ENCODE measurements at regions not wholly inside any gene's neighbourhood (a gene's known extent, or its start where the extent isn't known, plus 50 kb on each side); places are given as distances from the start of the nearest gene placed in this dataset.

- TF ChIP-seq, protein P1, sequence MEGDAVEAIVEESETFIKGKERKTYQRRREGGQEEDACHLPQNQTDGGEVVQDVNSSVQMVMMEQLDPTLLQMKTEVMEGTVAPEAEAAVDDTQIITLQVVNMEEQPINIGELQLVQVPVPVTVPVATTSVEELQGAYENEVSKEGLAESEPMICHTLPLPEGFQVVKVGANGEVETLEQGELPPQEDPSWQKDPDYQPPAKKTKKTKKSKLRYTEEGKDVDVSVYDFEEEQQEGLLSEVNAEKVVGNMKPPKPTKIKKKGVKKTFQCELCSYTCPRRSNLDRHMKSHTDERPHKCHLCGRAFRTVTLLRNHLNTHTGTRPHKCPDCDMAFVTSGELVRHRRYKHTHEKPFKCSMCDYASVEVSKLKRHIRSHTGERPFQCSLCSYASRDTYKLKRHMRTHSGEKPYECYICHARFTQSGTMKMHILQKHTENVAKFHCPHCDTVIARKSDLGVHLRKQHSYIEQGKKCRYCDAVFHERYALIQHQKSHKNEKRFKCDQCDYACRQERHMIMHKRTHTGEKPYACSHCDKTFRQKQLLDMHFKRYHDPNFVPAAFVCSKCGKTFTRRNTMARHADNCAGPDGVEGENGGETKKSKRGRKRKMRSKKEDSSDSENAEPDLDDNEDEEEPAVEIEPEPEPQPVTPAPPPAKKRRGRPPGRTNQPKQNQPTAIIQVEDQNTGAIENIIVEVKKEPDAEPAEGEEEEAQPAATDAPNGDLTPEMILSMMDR (conservative IDR thresholded peaks at IDR 0.05; ENCODE audit: low read length) = no peak
- no peak for TF ChIP-seq EZH2phosphoT487 (IDR thresholded peaks at IDR 0.05; ENCODE audit: borderline replicate concordance)
- Histone ChIP-seq H3K9ac (ENCODE audit: low read depth, low read length, poor library complexity, severe bottlenecking) (no peak overlapping the region), H2AFZ (ENCODE audit: low read length) (no peak overlapping the region), H4K20me1 (ENCODE audit: insufficient read depth, low read length, poor library complexity, severe bottlenecking) (no peaks in the 10 kb centered on the region), H3K4me2 (ENCODE audit: low read depth, low read length, poor library complexity, severe bottlenecking) (no peak overlapping the region), H3K27me3 (ENCODE audit: insufficient read depth, low read length, poor library complexity, severe bottlenecking) (no peaks in the 10 kb centered on the region), H3K79me2 (ENCODE audit: insufficient read depth, low read length) (no peaks in the 10 kb centered on the region), H3K9me2 (replicated peaks; ENCODE audit: low read depth, low read length) (no peaks in the 10 kb centered on the region), H3K9me3 (ENCODE audit: insufficient read depth, low read depth, low read length) (no peaks in the 10 kb centered on the region), H3F3A (ENCODE audit: low read depth) (no peaks in the 10 kb centered on the region), H3K4me3 (ENCODE audit: low read length, poor library complexity, severe bottlenecking) (no peak overlapping the region), H3K36me3 (ENCODE audit: insufficient read depth, low read length) (no peaks in the 10 kb centered on the region), H3K4me1 (ENCODE audit: insufficient read depth, low read length, poor library complexity, severe bottlenecking) (no peaks in the 10 kb centered on the region)
These were observed 291.1 kb upstream of the TUT7 start for GRCh38 chr9:86645303-86645702.

GRCh38 chr9:86644675-86645034 lies 290.4 kb upstream of the TUT7 start:
- Histone ChIP-seq H3K4me2 (ENCODE audit: low read depth, low read length, poor library complexity, severe bottlenecking) (no peak overlapping the region), H3K4me3 (ENCODE audit: low read length, poor library complexity, severe bottlenecking) (no peak overlapping the region), H3F3A (ENCODE audit: low read depth) (no peaks in the 10 kb centered on the region), H3K27me3 (ENCODE audit: insufficient read depth, low read length, poor library complexity, severe bottlenecking) (no peaks in the 10 kb centered on the region), H4K20me1 (ENCODE audit: insufficient read depth, low read length, poor library complexity, severe bottlenecking) (no peaks in the 10 kb centered on the region), H3K36me3 (ENCODE audit: insufficient read depth, low read length) (no peaks in the 10 kb centered on the region), H3K9me3 (ENCODE audit: insufficient read depth, low read depth, low read length) (no peaks in the 10 kb centered on the region), H3K9ac (ENCODE audit: low read depth, low read length, poor library complexity, severe bottlenecking) (no peak overlapping the region), H2AFZ (ENCODE audit: low read length) (no peak overlapping the region), H3K79me2 (ENCODE audit: insufficient read depth, low read length) (no peaks in the 10 kb centered on the region), H3K4me1 (ENCODE audit: insufficient read depth, low read length, poor library complexity, severe bottlenecking) (no peaks in the 10 kb centered on the region), H3K9me2 (replicated peaks; ENCODE audit: low read depth, low read length) (no peaks in the 10 kb centered on the region)
- TF ChIP-seq, protein P1 (conservative IDR thresholded peaks at IDR 0.05; ENCODE audit: low read length) = no peak
- no peak for TF ChIP-seq EZH2phosphoT487 (IDR thresholded peaks at IDR 0.05; ENCODE audit: borderline replicate concordance)

GRCh38 chr9:86643946-86644674 lies 289.9 kb upstream of the TUT7 start:
- Histone ChIP-seq H3K36me3 (ENCODE audit: insufficient read depth, low read length) (no peaks in the 10 kb centered on the region), H2AFZ (ENCODE audit: low read length) (no peak overlapping the region), H3K4me2 (ENCODE audit: low read depth, low read length, poor library complexity, severe bottlenecking) (no peak overlapping the region), H3K79me2 (ENCODE audit: insufficient read depth, low read length) (no peaks in the 10 kb centered on the region), H3K4me3 (ENCODE audit: low read length, poor library complexity, severe bottlenecking) (no peak overlapping the region), H3K27me3 (ENCODE audit: insufficient read depth, low read length, poor library complexity, severe bottlenecking) (no peaks in the 10 kb centered on the region), H3K4me1 (ENCODE audit: insufficient read depth, low read length, poor library complexity, severe bottlenecking) (no peaks in the 10 kb centered on the region), H3K9me2 (replicated peaks; ENCODE audit: low read depth, low read length) (no peaks in the 10 kb centered on the region), H4K20me1 (ENCODE audit: insufficient read depth, low read length, poor library complexity, severe bottlenecking) (no peaks in the 10 kb centered on the region), H3K9ac (ENCODE audit: low read depth, low read length, poor library complexity, severe bottlenecking) (no peak overlapping the region), H3F3A (ENCODE audit: low read depth) (no peaks in the 10 kb centered on the region), H3K9me3 (ENCODE audit: insufficient read depth, low read depth, low read length) (no peaks in the 10 kb centered on the region)
- TF ChIP-seq EZH2phosphoT487 (IDR thresholded peaks at IDR 0.05; ENCODE audit: borderline replicate concordance) = no peak
- TF ChIP-seq, protein P1 (conservative IDR thresholded peaks at IDR 0.05; ENCODE audit: low read length) = no peak

All from Loucy (cell line).